ENCODE measurements at regions not wholly inside any gene's neighbourhood (a gene's known extent, or its start where the extent isn't known, plus 50 kb on each side); places are given as distances from the start of the nearest gene placed in this dataset.

DNA sequence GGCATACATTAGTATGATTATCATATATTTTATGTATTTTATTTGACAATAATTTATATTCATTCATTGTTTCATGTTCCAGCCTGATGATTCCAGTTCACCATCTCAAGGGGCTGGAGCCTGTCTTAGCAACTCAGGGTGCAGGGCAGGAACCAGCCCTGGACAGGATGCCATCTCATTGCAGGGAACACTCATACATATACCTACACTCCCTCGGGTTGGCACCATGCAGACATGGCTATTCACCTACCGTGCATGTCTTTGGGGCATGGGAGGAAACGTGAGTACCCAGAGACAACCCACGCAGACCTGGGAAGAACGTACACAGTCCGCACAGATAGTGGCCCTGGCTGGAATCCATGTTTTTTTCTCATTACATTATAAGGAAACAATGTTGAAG, 151.0 kb upstream of the ZNF536 start:
- peaks cover 5% of the 10 kb centered on the region for H3K27me3 ChIP-seq
- DNase-seq (ENCODE audit: extremely low spot score in 2 of 2) = no peak
- H3K4me1 ChIP-seq = peaks cover 11% of the 10 kb centered on the region
- H3K27ac ChIP-seq = no peak overlapping the region
- intact Hi-C loops (cut with DNase I) = no loop called here
- H3K36me3 ChIP-seq = no peaks in the 10 kb centered on the region
- TF ChIP-seq, protein P1, sequence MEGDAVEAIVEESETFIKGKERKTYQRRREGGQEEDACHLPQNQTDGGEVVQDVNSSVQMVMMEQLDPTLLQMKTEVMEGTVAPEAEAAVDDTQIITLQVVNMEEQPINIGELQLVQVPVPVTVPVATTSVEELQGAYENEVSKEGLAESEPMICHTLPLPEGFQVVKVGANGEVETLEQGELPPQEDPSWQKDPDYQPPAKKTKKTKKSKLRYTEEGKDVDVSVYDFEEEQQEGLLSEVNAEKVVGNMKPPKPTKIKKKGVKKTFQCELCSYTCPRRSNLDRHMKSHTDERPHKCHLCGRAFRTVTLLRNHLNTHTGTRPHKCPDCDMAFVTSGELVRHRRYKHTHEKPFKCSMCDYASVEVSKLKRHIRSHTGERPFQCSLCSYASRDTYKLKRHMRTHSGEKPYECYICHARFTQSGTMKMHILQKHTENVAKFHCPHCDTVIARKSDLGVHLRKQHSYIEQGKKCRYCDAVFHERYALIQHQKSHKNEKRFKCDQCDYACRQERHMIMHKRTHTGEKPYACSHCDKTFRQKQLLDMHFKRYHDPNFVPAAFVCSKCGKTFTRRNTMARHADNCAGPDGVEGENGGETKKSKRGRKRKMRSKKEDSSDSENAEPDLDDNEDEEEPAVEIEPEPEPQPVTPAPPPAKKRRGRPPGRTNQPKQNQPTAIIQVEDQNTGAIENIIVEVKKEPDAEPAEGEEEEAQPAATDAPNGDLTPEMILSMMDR (IDR thresholded peaks at IDR 0.05) = no peak
- TF ChIP-seq POLR2AphosphoS5 (IDR thresholded peaks at IDR 0.05; ENCODE audit: insufficient read depth in 1 of 2, low read depth in 1 of 2) (no peak), POLR2A (IDR thresholded peaks at IDR 0.05) (no peak)
- no peak overlapping the region for H3K4me3 ChIP-seq
- H3K9me3 ChIP-seq = no peaks in the 10 kb centered on the region

DNA sequence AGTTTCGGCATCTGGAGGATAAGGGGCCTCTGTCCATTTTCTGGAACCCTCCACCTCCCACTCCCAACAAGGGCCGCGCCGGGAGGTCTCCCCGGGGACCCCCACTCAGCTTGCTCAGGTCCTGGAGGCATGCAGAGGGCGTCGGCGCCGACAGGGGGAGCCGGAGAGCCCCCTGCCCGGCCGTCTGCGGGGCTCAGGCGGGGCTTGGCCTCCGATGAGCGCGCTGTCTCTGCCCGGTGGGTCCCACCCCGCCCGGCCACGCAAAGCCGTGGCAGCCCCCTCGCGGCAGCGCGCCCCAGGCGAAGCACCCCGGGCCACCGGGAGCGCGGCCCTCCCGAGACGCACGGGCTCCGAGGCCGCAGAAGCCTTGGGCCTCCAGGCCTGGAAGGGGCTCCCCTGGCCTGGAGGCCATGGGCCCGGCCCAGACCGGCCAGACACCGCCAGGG, 149.7 kb upstream of the ZNF536 start:
- Histone ChIP-seq H3K4me3 (no peak overlapping the region), H3K9me3 (no peaks in the 10 kb centered on the region), H3K27ac (no peak overlapping the region), H3K27me3 (peaks cover 5% of the 10 kb centered on the region), H3K36me3 (no peaks in the 10 kb centered on the region), H3K4me1 (peaks cover 23% of the 10 kb centered on the region)
- DNase-seq (ENCODE audit: extremely low spot score in 2 of 2) = no peak
- intact Hi-C loops (cut with DNase I) = no loop called here
- TF ChIP-seq POLR2A (IDR thresholded peaks at IDR 0.05) = no peak
- TF ChIP-seq, protein P1 (IDR thresholded peaks at IDR 0.05) = peak in 1 of 3 experiments; percentile 9

DNA sequence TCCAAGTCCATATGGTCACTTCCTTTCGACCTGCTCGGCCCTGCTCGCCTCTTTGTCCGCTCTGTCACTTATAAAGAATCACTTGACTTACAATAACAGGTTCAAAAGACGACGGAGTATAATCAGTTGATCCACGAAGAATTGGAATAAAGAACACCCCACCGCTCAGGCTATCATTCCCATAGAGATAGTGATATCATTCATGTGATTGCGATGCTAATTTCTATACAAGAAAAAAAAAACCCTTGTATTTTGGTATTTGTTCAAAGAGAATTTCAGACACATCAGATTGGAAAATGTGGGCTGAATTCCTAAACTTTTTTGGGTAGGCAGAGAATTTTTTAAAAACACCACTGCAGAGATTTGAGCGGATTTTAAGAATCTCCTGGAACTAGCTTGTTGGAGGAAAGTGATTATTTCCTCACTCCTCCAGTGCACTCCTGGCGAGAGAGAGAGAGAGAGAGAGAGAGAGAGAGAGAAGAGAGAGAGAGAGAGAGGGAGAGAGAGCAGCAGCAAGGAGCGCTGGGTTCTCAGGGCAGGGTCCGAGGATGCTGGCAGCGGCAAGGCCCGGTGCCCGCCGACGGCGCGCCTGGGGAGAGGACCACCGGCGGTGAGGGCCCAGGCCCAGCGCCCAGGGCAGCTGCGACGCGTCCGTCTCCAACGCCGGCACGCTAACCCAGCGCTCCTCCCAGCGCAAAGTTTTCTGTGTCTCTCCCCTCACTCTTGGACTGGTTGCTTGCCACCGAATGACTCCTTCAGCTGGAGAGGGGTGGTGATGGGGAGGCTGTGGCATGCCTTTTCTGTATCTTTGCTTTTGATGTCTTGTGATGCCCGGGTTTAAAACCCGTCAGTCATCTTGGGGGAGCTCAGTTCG, 149.0 kb upstream of the ZNF536 start:
- Histone ChIP-seq H3K9me3 (no peaks in the 10 kb centered on the region), H3K27me3 (peaks cover 5% of the 10 kb centered on the region), H3K36me3 (no peaks in the 10 kb centered on the region), H3K27ac (no peak overlapping the region), H3K4me1 (peaks cover 29% of the 10 kb centered on the region), H3K4me3 (no peak overlapping the region)
- intact Hi-C loops (cut with DNase I) = no loop called here
- no peak for TF ChIP-seq POLR2AphosphoS5 (IDR thresholded peaks at IDR 0.05; ENCODE audit: insufficient read depth in 1 of 2, low read depth in 1 of 2)
- TF ChIP-seq POLR2A (IDR thresholded peaks at IDR 0.05) = no peak
- TF ChIP-seq, protein P1 (IDR thresholded peaks at IDR 0.05) = no peak
- DNase-seq (ENCODE audit: extremely low spot score in 2 of 2) = no peak

DNA sequence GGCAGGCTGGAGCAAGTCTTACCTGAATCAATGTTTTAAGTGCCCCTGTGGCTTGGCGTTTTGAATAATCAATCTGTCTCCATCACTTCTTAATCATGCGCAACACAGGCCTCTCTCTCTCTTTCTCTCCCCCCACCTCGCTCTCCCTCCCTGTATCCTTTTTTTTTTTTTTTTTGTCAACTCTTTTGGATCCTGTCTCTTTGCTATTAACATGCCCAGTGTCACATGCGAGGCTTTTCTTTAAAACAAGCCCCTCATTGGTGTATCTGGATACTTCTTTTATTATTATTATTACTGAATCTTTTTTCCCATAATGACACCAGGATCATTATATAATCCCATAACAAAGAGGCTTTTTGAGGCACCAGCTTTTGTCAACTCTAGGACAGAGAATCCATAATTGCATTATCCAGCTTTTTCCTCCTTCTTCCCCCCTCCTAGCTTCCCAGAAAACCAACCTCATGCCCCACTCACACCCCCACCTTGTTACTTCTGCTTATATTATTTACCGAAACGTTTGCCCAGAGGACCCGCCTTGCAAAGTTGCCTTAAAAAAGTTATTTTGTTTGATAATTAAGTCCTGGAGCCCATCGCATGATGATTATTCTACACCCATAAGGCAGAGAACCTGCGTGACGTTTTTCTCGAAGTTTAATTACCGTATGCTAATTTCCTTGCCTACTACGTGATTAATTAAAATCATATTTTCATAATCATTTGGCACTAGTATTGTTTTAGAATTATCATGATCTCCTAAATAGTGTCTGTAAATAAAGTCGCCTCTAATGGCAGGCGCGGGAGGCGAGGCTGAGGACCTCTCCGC, 148.1 kb upstream of the ZNF536 start:
- H3K4me3 ChIP-seq = no peak overlapping the region
- no peak for DNase-seq (ENCODE audit: extremely low spot score in 2 of 2)
- peaks cover 5% of the 10 kb centered on the region for H3K27me3 ChIP-seq
- no peak overlapping the region for H3K27ac ChIP-seq
- TF ChIP-seq, protein P1 (IDR thresholded peaks at IDR 0.05) = no peak
- TF ChIP-seq POLR2AphosphoS5 (IDR thresholded peaks at IDR 0.05; ENCODE audit: insufficient read depth in 1 of 2, low read depth in 1 of 2) = no peak
- TF ChIP-seq POLR2A (IDR thresholded peaks at IDR 0.05) = no peak
- H3K4me1 ChIP-seq = peaks cover 36% of the 10 kb centered on the region
- intact Hi-C loops (cut with DNase I) = no loop called here
- no peaks in the 10 kb centered on the region for H3K36me3 ChIP-seq
- no peaks in the 10 kb centered on the region for H3K9me3 ChIP-seq
